MM.1S (cell line): ENCODE measurements at regions not wholly inside any gene's neighbourhood (a gene's known extent, or its start where the extent isn't known, plus 50 kb on each side); places are given as distances from the start of the nearest gene placed in this dataset.

Experiments
- DNase-seq: peaks from one replicate; pipeline ENCODE4 v3.0.0-alpha.2; 2015
- H2AFZ ChIP-seq: fragments of 300-600 bp; sonication (generic); 2 replicates; pipeline ENCODE4 v1.6.0; 2016; ENCODE audit warnings: antibody characterized with exemption, low read length
- H3F3A ChIP-seq: fragments of 300-600 bp; sonication (generic); 2 replicates; pipeline ENCODE4 v1.6.1; 2016; ENCODE audit warnings: mild to moderate bottlenecking, antibody characterized with exemption, low read length, moderate library complexity, mixed read lengths; ENCODE audit not compliant: insufficient read depth
- H3K27ac ChIP-seq: fragments of 300-600 bp; sonication (generic); 2 replicates; pipeline ENCODE4 v1.5.1; 2016; ENCODE audit warnings: mild to moderate bottlenecking, low read length
- H3K27me3 ChIP-seq: fragments of 300-600 bp; sonication (generic); replicated peaks from 2 replicates; pipeline ENCODE4 v1.6.0; 2016; ENCODE audit warnings: low read length; ENCODE audit not compliant: insufficient read depth
- H3K36me3 ChIP-seq: fragments of 300-600 bp; sonication (generic); replicated peaks from 2 replicates; pipeline ENCODE4 v1.6.1; 2016; ENCODE audit warnings: mild to moderate bottlenecking, low read length, mixed read lengths; ENCODE audit not compliant: insufficient read depth
- H3K4me1 ChIP-seq: fragments of 300-600 bp; sonication (generic); 2 replicates; pipeline ENCODE4 v1.6.1; 2016; ENCODE audit warnings: low read length, mixed read lengths
- H3K4me2 ChIP-seq: fragments of 300-600 bp; sonication (generic); 2 replicates; pipeline ENCODE4 v1.6.0; 2016; ENCODE audit warnings: low read depth, low read length
- H3K4me3 ChIP-seq: fragments of 300-600 bp; sonication (generic); 2 replicates; pipeline ENCODE4 v1.5.1; 2016; ENCODE audit warnings: low read length, mixed read lengths
- H3K79me2 ChIP-seq: fragments of 300-600 bp; sonication (generic); 2 replicates; pipeline ENCODE4 v1.6.1; 2016; ENCODE audit warnings: mixed run types, low read length, mixed read lengths
- H3K9ac ChIP-seq: fragments of 300-600 bp; sonication (generic); 2 replicates; pipeline ENCODE4 v1.6.1; 2016; ENCODE audit warnings: low read length, mixed read lengths
- H3K9me2 ChIP-seq: fragments of 300-600 bp; sonication (generic); replicated peaks from 2 replicates; pipeline ENCODE4 v1.6.1; 2016; ENCODE audit warnings: mild to moderate bottlenecking, low read length, mixed read lengths; ENCODE audit not compliant: insufficient read depth
- H3K9me3 ChIP-seq: fragments of 300-600 bp; sonication (generic); replicated peaks from 2 replicates; pipeline ENCODE4 v1.6.1; 2016; ENCODE audit warnings: mild to moderate bottlenecking, low read length, mixed read lengths; ENCODE audit not compliant: insufficient read depth
- H4K20me1 ChIP-seq: fragments of 300-600 bp; sonication (generic); 2 replicates; pipeline ENCODE4 v1.6.1; 2016; ENCODE audit warnings: mild to moderate bottlenecking, low read length, moderate library complexity, mixed read lengths; ENCODE audit not compliant: insufficient read depth
- CTCF ChIP-seq: fragments of 300-600 bp; sonication (generic); IDR thresholded peaks from 2 replicates; pipeline ENCODE4 v1.5.1; 2016; ENCODE audit warnings: antibody characterized with exemption, low read length, mixed read lengths
- EZH2 ChIP-seq: fragments of 300-600 bp; sonication (generic); optimal IDR thresholded peaks from 2 replicates; pipeline ENCODE3; 2017; ENCODE audit warnings: low read depth, mild to moderate bottlenecking, antibody characterized with exemption, low read length, mixed read lengths
- EZH2phosphoT487 ChIP-seq: fragments of 300-600 bp; sonication (generic); IDR thresholded peaks from 2 replicates; pipeline ENCODE4 v1.6.1; 2018; ENCODE audit warnings: antibody characterized with exemption, low read length

GRCh38 chr11:79506734-79507344 lies 66.0 kb upstream of the TENM4 start:
- no peak overlapping the region for H3K4me3 ChIP-seq
- no peaks in the 10 kb centered on the region for H3K9me2 ChIP-seq
- H3K4me1 ChIP-seq, result no peaks in the 10 kb centered on the region
- no peaks in the 10 kb centered on the region for H4K20me1 ChIP-seq
- H3K27ac ChIP-seq, result no peak overlapping the region
- no peaks in the 10 kb centered on the region for H3K27me3 ChIP-seq
- no peaks in the 10 kb centered on the region for H3K36me3 ChIP-seq
- DNase-seq, result no peak
- H2AFZ ChIP-seq, result no peak overlapping the region
- no peak for TF ChIP-seq EZH2
- TF ChIP-seq EZH2phosphoT487, result no peak
- no peak for TF ChIP-seq CTCF
- H3K79me2 ChIP-seq, result no peaks in the 10 kb centered on the region
- no peaks in the 10 kb centered on the region for H3F3A ChIP-seq
- no peaks in the 10 kb centered on the region for H3K9me3 ChIP-seq
- H3K9ac ChIP-seq, result no peak overlapping the region
- no peak overlapping the region for H3K4me2 ChIP-seq

GRCh38 chr11:79506124-79506523 lies 65.3 kb upstream of the TENM4 start:
- Histone ChIP-seq H3K27me3 (no peaks in the 10 kb centered on the region), H3K4me1 (no peaks in the 10 kb centered on the region), H3K9me3 (no peaks in the 10 kb centered on the region), H3K36me3 (no peaks in the 10 kb centered on the region), H3K9ac (no peak overlapping the region), H3F3A (no peaks in the 10 kb centered on the region), H3K79me2 (no peaks in the 10 kb centered on the region), H3K4me3 (no peak overlapping the region), H3K4me2 (no peak overlapping the region), H4K20me1 (no peaks in the 10 kb centered on the region), H3K9me2 (no peaks in the 10 kb centered on the region), H3K27ac (no peak overlapping the region), H2AFZ (no peak overlapping the region)
- DNase-seq, result no peak
- no peak for TF ChIP-seq CTCF

GRCh38 chr11:79503028-79503427 lies 62.2 kb upstream of the TENM4 start:
- no peaks in the 10 kb centered on the region for H3K9me3 ChIP-seq

More at GRCh38 chr11:79503028-79503427, 62.2 kb upstream of the TENM4 start:
- Histone ChIP-seq H4K20me1 (no peaks in the 10 kb centered on the region), H3K4me3 (no peak overlapping the region), H3K36me3 (no peaks in the 10 kb centered on the region), H3F3A (no peaks in the 10 kb centered on the region), H3K9me2 (no peaks in the 10 kb centered on the region), H2AFZ (no peak overlapping the region), H3K27me3 (no peaks in the 10 kb centered on the region), H3K79me2 (no peaks in the 10 kb centered on the region), H3K27ac (no peak overlapping the region), H3K4me1 (no peaks in the 10 kb centered on the region), H3K4me2 (no peak overlapping the region), H3K9ac (no peak overlapping the region)
- TF ChIP-seq EZH2phosphoT487 (no peak), CTCF (no peak), EZH2 (no peak)
- no peak for DNase-seq
